ENCODE measurements at regions not wholly inside any gene's neighbourhood (a gene's known extent, or its start where the extent isn't known, plus 50 kb on each side); places are given as distances from the start of the nearest gene placed in this dataset.

DNA sequence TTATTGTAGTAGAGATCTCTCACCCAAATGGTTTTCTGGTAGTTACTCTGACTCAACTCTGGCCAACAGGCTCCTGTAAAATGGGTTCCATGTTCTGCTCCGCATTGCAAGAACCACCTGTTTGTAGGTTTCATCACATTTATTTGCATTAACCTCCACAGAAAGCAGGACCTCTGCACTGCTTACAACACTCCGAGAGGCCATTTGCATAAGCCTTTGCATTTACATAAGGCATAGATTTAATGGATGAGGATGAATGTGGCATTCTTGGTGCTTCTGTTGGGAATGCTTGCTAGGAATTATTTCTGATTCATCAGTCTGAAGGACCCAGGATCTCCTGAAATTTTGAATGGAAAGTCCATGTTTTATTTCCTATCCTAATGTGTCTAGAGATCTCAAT is 320.1 kb downstream of the ZNF621 start:
- TF ChIP-seq, protein P1, sequence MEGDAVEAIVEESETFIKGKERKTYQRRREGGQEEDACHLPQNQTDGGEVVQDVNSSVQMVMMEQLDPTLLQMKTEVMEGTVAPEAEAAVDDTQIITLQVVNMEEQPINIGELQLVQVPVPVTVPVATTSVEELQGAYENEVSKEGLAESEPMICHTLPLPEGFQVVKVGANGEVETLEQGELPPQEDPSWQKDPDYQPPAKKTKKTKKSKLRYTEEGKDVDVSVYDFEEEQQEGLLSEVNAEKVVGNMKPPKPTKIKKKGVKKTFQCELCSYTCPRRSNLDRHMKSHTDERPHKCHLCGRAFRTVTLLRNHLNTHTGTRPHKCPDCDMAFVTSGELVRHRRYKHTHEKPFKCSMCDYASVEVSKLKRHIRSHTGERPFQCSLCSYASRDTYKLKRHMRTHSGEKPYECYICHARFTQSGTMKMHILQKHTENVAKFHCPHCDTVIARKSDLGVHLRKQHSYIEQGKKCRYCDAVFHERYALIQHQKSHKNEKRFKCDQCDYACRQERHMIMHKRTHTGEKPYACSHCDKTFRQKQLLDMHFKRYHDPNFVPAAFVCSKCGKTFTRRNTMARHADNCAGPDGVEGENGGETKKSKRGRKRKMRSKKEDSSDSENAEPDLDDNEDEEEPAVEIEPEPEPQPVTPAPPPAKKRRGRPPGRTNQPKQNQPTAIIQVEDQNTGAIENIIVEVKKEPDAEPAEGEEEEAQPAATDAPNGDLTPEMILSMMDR (IDR thresholded peaks at IDR 0.05), result no peak
- no peak for TF ChIP-seq POLR2A (IDR thresholded peaks at IDR 0.05)

All from testis (tissue), 2 donors.